Suprapubic skin (tissue), 4 donors: ENCODE measurements at regions not wholly inside any gene's neighbourhood (a gene's known extent, or its start where the extent isn't known, plus 50 kb on each side); places are given as distances from the start of the nearest gene placed in this dataset.

Experiments
- DNase-seq, 2 donors: peaks; one replicate each; pipeline ENCODE4 v3.0.0-alpha.2; 2019; ENCODE audit warnings: low spot score in 2 of 2
- H3K27ac ChIP-seq: fragments of 200-600 bp; sonication (generic); one replicate; pipeline ENCODE4 v1.5.1; 2019
- H3K27me3 ChIP-seq: fragments of 200-600 bp; sonication (generic); one replicate; pipeline ENCODE4 v1.5.1; 2019
- H3K36me3 ChIP-seq: fragments of 200-600 bp; sonication (generic); one replicate; pipeline ENCODE4 v1.5.1; 2019
- H3K4me1 ChIP-seq: fragments of 200-600 bp; sonication (generic); one replicate; pipeline ENCODE4 v1.5.1; 2019
- H3K4me3 ChIP-seq: fragments of 200-600 bp; sonication (generic); one replicate; pipeline ENCODE4 v1.5.1; 2019; ENCODE audit warnings: mild to moderate bottlenecking
- H3K9me3 ChIP-seq: fragments of 200-600 bp; sonication (generic); one replicate; pipeline ENCODE4 v1.5.1; 2019
- CTCF ChIP-seq, 2 donors: fragments of 200-600 bp in 1 of 2; fragments of 450-650 bp in 1 of 2; sonication (generic) in 1 of 2; IDR thresholded peaks; one replicate each; pipeline ENCODE4 v1.5.1; 2016 to 2019; ENCODE audit warnings: antibody characterized with exemption in 2 of 2, mild to moderate bottlenecking in 1 of 2, moderate library complexity in 1 of 2
- EP300 ChIP-seq: sonication (generic); formaldehyde crosslinking; IDR thresholded peaks from one replicate; pipeline ENCODE4 v1.6.1; 2017; ENCODE audit warnings: antibody characterized with exemption
- POLR2A ChIP-seq, 2 donors: fragments of 450-650 bp; IDR thresholded peaks; one replicate each; pipeline ENCODE4 v1.6.1; 2017; ENCODE audit warnings: antibody characterized with exemption in 2 of 2, mild to moderate bottlenecking in 2 of 2, moderate library complexity in 2 of 2
- POLR2AphosphoS5 ChIP-seq, 3 donors: sonication (generic); formaldehyde crosslinking; IDR thresholded peaks; one replicate each; pipeline ENCODE4 v1.6.1; 2017; ENCODE audit warnings: antibody characterized with exemption in 3 of 3
- WGBS: methylation state at CpG from one replicate; pipeline ENCODE4 v1.1.5; 2018; 5-methylcytosine and 5-hydroxymethylcytosine counted together

- no peak for DNase-seq
- Histone ChIP-seq H3K4me3 (no peak overlapping the region), H3K27me3 (no peaks in the 10 kb centered on the region), H3K36me3 (no peaks in the 10 kb centered on the region), H3K4me1 (peaks cover 7% of the 10 kb centered on the region), H3K9me3 (no peaks in the 10 kb centered on the region), H3K27ac (peak overlapping the region; percentile 42)
- WGBS, result 66% methylated on average over 3 of the region's 3 CpGs
- TF ChIP-seq EP300 (no peak), POLR2A (IDR thresholded peaks at IDR 0.05) (no peak), CTCF (IDR thresholded peaks at IDR 0.05) (no peak), POLR2AphosphoS5 (IDR thresholded peaks at IDR 0.05) (no peak)
Observed at GRCh38 chr14:51430633-51431032, 190.6 kb downstream of the TMX1 start.

- Histone ChIP-seq H3K27ac (peak overlapping the region; percentile 42), H3K4me3 (no peak overlapping the region), H3K36me3 (no peaks in the 10 kb centered on the region), H3K27me3 (no peaks in the 10 kb centered on the region), H3K9me3 (no peaks in the 10 kb centered on the region), H3K4me1 (peaks cover 7% of the 10 kb centered on the region)
- no peak for DNase-seq
- WGBS, result 73% methylated on average over 3 of the region's 3 CpGs
- TF ChIP-seq POLR2AphosphoS5 (IDR thresholded peaks at IDR 0.05) (no peak), POLR2A (IDR thresholded peaks at IDR 0.05) (no peak), CTCF (IDR thresholded peaks at IDR 0.05) (no peak), EP300 (no peak)
Observed at GRCh38 chr14:51431033-51431709, 191.1 kb downstream of the TMX1 start.

DNA sequence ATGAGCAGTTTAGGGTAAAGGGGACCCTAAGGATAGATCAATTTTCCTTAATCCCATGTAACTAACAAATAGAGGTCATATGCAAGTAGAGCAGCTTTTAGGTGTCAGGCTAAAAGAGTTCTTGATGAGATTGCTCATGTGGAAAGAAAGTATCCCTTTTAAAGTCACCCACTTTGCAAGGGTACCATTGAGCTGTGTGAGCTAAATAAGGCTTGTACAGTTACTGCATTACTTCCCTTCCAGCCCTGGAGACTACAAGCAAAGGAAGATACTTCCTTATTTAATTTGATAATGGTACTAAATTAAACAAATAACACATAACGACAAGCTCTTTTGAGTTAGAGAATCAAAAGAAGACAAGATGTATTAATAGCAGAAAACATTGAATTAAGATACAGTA lies 191.7 kb downstream of the TMX1 start:
- Histone ChIP-seq H3K27ac (no peak overlapping the region), H3K4me3 (no peak overlapping the region), H3K4me1 (peaks cover 7% of the 10 kb centered on the region), H3K27me3 (no peaks in the 10 kb centered on the region), H3K9me3 (no peaks in the 10 kb centered on the region), H3K36me3 (no peaks in the 10 kb centered on the region)
- 78% methylated on average over 1 of the region's 1 CpG for WGBS
- no peak for DNase-seq
- TF ChIP-seq CTCF (IDR thresholded peaks at IDR 0.05), result no peak
- TF ChIP-seq EP300, result no peak
- no peak for TF ChIP-seq POLR2AphosphoS5 (IDR thresholded peaks at IDR 0.05)

DNA sequence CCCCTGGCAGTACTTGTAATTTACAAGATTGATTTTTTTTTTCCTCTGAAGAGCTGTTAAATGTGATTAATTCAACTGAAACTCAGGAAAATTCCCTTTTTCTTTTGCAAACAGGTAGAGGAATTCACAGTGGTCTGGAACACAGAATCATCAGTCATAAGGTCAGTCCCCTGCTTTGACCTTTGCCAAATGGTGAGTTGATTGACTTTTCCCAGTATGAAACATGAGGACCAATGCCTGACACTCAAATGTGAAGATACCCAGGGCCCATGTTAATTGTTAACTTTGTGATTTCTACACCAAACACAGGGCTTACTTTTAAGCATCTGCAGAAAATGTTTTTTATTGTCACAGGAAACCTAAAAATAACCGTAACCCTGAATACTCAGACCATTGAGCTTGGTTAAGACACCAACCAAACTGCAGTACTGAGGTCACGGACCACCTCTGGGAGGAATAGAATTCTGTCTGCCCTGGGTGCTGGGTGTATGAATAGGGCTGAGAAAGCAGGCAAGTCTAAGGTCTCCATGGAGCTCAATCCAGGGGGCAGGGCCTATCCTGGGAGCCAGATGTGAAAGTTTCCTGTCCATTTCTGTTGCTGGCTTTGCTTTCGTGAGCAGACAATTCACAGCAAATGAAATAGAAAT lies 192.4 kb downstream of the TMX1 start:
- TF ChIP-seq CTCF (IDR thresholded peaks at IDR 0.05) (no peak), EP300 (no peak), POLR2A (IDR thresholded peaks at IDR 0.05) (no peak), POLR2AphosphoS5 (IDR thresholded peaks at IDR 0.05) (no peak)
- H3K27ac ChIP-seq, result no peak overlapping the region
- WGBS, result 96% methylated on average over 3 of the region's 3 CpGs

GRCh38 chr14:51436630-51437029 lies 196.6 kb downstream of the TMX1 start:
- 100% methylated on average over 1 of the region's 1 CpG for WGBS
- DNase-seq, result no peak

More for the DNA sequence above, 192.4 kb downstream of the TMX1 start:
- no peak for DNase-seq
- Histone ChIP-seq H3K4me3 (no peak overlapping the region), H3K9me3 (no peaks in the 10 kb centered on the region), H3K36me3 (no peaks in the 10 kb centered on the region), H3K4me1 (peaks cover 7% of the 10 kb centered on the region), H3K27me3 (no peaks in the 10 kb centered on the region)

More at GRCh38 chr14:51436630-51437029, 196.6 kb downstream of the TMX1 start:
- Histone ChIP-seq H3K27me3 (no peaks in the 10 kb centered on the region), H3K4me1 (no peaks in the 10 kb centered on the region), H3K9me3 (no peaks in the 10 kb centered on the region), H3K4me3 (no peak overlapping the region), H3K36me3 (no peaks in the 10 kb centered on the region), H3K27ac (no peak overlapping the region)
- no peak for TF ChIP-seq CTCF (IDR thresholded peaks at IDR 0.05)
- TF ChIP-seq POLR2A (IDR thresholded peaks at IDR 0.05), result no peak
- TF ChIP-seq EP300, result no peak
- no peak for TF ChIP-seq POLR2AphosphoS5 (IDR thresholded peaks at IDR 0.05)
